ENCODE measurements at regions not wholly inside any gene's neighbourhood (a gene's known extent, or its start where the extent isn't known, plus 50 kb on each side); places are given as distances from the start of the nearest gene placed in this dataset.

- intact Hi-C loops (cut with micrococcal nuclease; ENCODE audit: unreplicated experiment) = no loop called here
- no peak overlapping the region for H3K27ac Mint-ChIP-seq (ENCODE audit: unreplicated experiment)
- TF ChIP-seq, protein P1, sequence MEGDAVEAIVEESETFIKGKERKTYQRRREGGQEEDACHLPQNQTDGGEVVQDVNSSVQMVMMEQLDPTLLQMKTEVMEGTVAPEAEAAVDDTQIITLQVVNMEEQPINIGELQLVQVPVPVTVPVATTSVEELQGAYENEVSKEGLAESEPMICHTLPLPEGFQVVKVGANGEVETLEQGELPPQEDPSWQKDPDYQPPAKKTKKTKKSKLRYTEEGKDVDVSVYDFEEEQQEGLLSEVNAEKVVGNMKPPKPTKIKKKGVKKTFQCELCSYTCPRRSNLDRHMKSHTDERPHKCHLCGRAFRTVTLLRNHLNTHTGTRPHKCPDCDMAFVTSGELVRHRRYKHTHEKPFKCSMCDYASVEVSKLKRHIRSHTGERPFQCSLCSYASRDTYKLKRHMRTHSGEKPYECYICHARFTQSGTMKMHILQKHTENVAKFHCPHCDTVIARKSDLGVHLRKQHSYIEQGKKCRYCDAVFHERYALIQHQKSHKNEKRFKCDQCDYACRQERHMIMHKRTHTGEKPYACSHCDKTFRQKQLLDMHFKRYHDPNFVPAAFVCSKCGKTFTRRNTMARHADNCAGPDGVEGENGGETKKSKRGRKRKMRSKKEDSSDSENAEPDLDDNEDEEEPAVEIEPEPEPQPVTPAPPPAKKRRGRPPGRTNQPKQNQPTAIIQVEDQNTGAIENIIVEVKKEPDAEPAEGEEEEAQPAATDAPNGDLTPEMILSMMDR (IDR thresholded peaks at IDR 0.05; ENCODE audit: unreplicated experiment) = no peak
- no peak for DNase-seq
- no TSS peak for BruUV-seq (replicated peaks)
- no peaks in the 10 kb centered on the region for H3K9me3 Mint-ChIP-seq (ENCODE audit: low read depth, unreplicated experiment)
- H3K4me3 Mint-ChIP-seq (ENCODE audit: low read depth, unreplicated experiment) = no peak overlapping the region
- peaks cover 8% of the 10 kb centered on the region for H3K4me1 Mint-ChIP-seq (ENCODE audit: low read depth, unreplicated experiment)
- H3K27me3 Mint-ChIP-seq (ENCODE audit: unreplicated experiment) = no peaks in the 10 kb centered on the region
- CTCF ChIA-PET = no interaction called here
- H3K36me3 Mint-ChIP-seq (ENCODE audit: insufficient read depth, unreplicated experiment) = no peaks in the 10 kb centered on the region
Observed at GRCh38 chr18:65415098-65415497, 335.7 kb upstream of the CDH7 start.

- no peak overlapping the region for H3K4me3 Mint-ChIP-seq (ENCODE audit: low read depth, unreplicated experiment)
- H3K27me3 Mint-ChIP-seq (ENCODE audit: unreplicated experiment) = no peaks in the 10 kb centered on the region
- CTCF ChIA-PET = no interaction called here
- BruUV-seq (replicated peaks) = no TSS peak
- TF ChIP-seq, protein P1 (IDR thresholded peaks at IDR 0.05; ENCODE audit: unreplicated experiment) = no peak
- no peaks in the 10 kb centered on the region for H3K36me3 Mint-ChIP-seq (ENCODE audit: insufficient read depth, unreplicated experiment)
- no peak for DNase-seq
- H3K9me3 Mint-ChIP-seq (ENCODE audit: low read depth, unreplicated experiment) = no peaks in the 10 kb centered on the region
- H3K4me1 Mint-ChIP-seq (ENCODE audit: low read depth, unreplicated experiment) = peaks cover 8% of the 10 kb centered on the region
- H3K27ac Mint-ChIP-seq (ENCODE audit: unreplicated experiment) = no peak overlapping the region
- intact Hi-C loops (cut with micrococcal nuclease; ENCODE audit: unreplicated experiment) = no loop called here
Observed at GRCh38 chr18:65414501-65414900, 336.3 kb upstream of the CDH7 start.

- no TSS peak for BruUV-seq (replicated peaks)
- H3K27me3 Mint-ChIP-seq (ENCODE audit: unreplicated experiment) = no peaks in the 10 kb centered on the region
- H3K27ac Mint-ChIP-seq (ENCODE audit: unreplicated experiment) = no peak overlapping the region
- CTCF ChIA-PET = no interaction called here
- intact Hi-C loops (cut with micrococcal nuclease; ENCODE audit: unreplicated experiment) = no loop called here
- H3K4me3 Mint-ChIP-seq (ENCODE audit: low read depth, unreplicated experiment) = no peak overlapping the region
- TF ChIP-seq, protein P1 (IDR thresholded peaks at IDR 0.05; ENCODE audit: unreplicated experiment) = no peak
- no peaks in the 10 kb centered on the region for H3K36me3 Mint-ChIP-seq (ENCODE audit: insufficient read depth, unreplicated experiment)
- no peak for DNase-seq
- no peaks in the 10 kb centered on the region for H3K9me3 Mint-ChIP-seq (ENCODE audit: low read depth, unreplicated experiment)
- H3K4me1 Mint-ChIP-seq (ENCODE audit: low read depth, unreplicated experiment) = peaks cover 8% of the 10 kb centered on the region
Observed at GRCh38 chr18:65411061-65411460, 339.8 kb upstream of the CDH7 start.

DNA sequence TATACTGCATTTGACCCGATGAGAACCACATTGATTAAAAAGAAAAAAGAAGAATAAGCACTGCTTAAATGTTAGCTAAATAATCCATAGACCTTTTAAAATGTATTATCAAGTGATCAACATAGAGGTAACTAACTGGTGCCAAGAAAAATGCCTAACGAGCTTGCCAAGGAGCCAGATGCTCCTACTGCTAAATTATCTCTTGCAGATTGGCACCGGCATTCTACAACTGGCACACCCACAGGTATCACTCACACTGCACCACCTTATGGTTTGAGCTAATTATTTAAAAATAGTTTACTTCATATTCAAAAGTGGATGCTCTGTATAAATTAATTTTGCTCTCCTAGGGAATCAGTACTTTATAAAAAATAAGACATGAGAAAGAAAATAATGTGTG, 341.6 kb upstream of the CDH7 start:
- Mint-ChIP-seq H3K9me3 (ENCODE audit: low read depth, unreplicated experiment) (no peaks in the 10 kb centered on the region), H3K4me1 (ENCODE audit: low read depth, unreplicated experiment) (no peaks in the 10 kb centered on the region), H3K27me3 (ENCODE audit: unreplicated experiment) (no peaks in the 10 kb centered on the region), H3K27ac (ENCODE audit: unreplicated experiment) (no peak overlapping the region), H3K36me3 (ENCODE audit: insufficient read depth, unreplicated experiment) (no peaks in the 10 kb centered on the region), H3K4me3 (ENCODE audit: low read depth, unreplicated experiment) (no peak overlapping the region)
- TF ChIP-seq, protein P1 (IDR thresholded peaks at IDR 0.05; ENCODE audit: unreplicated experiment) = no peak
- CTCF ChIA-PET = no interaction called here
- no peak for DNase-seq
- no TSS peak for BruUV-seq (replicated peaks)
- intact Hi-C loops (cut with micrococcal nuclease; ENCODE audit: unreplicated experiment) = no loop called here

GRCh38 chr18:65403534-65403933, 347.3 kb upstream of the CDH7 start:
- CTCF ChIA-PET = no interaction called here
- intact Hi-C loops (cut with micrococcal nuclease; ENCODE audit: unreplicated experiment) = no loop called here
- no peaks in the 10 kb centered on the region for H3K36me3 Mint-ChIP-seq (ENCODE audit: insufficient read depth, unreplicated experiment)
- no peaks in the 10 kb centered on the region for H3K9me3 Mint-ChIP-seq (ENCODE audit: low read depth, unreplicated experiment)
- DNase-seq = no peak
- H3K4me1 Mint-ChIP-seq (ENCODE audit: low read depth, unreplicated experiment) = no peaks in the 10 kb centered on the region
- no peak overlapping the region for H3K4me3 Mint-ChIP-seq (ENCODE audit: low read depth, unreplicated experiment)
- TF ChIP-seq, protein P1 (IDR thresholded peaks at IDR 0.05; ENCODE audit: unreplicated experiment) = no peak
- no TSS peak for BruUV-seq (replicated peaks)
- no peak overlapping the region for H3K27ac Mint-ChIP-seq (ENCODE audit: unreplicated experiment)
- H3K27me3 Mint-ChIP-seq (ENCODE audit: unreplicated experiment) = no peaks in the 10 kb centered on the region
